ENCODE measurements at regions not wholly inside any gene's neighbourhood (a gene's known extent, or its start where the extent isn't known, plus 50 kb on each side); places are given as distances from the start of the nearest gene placed in this dataset.

- no peak for TF ChIP-seq CTCF (IDR thresholded peaks at IDR 0.05; ENCODE audit: low read depth, low read length)
- no peak overlapping the region for H3K4me3 ChIP-seq (ENCODE audit: low read depth, low read length)
- in situ Hi-C loops (cut with HindIII; ENCODE audit: low sequenced_read_pairs) = no loop called here
- DNase-seq (ENCODE audit: low read depth, low spot score) = no peak
Measured at GRCh38 chr11:45489281-45489905, 176.0 kb downstream of the CHST1 start.

GRCh38 chr11:45486461-45486860 lies 179.0 kb downstream of the CHST1 start:
- no peak for TF ChIP-seq CTCF (IDR thresholded peaks at IDR 0.05; ENCODE audit: low read depth, low read length)
- H3K4me3 ChIP-seq (ENCODE audit: low read depth, low read length) = no peak overlapping the region
- in situ Hi-C loops (cut with HindIII; ENCODE audit: low sequenced_read_pairs) = no loop called here
- no peak for DNase-seq (ENCODE audit: low read depth, low spot score)

- DNase-seq (ENCODE audit: low read depth, low spot score) = no peak
- no peak for TF ChIP-seq CTCF (IDR thresholded peaks at IDR 0.05; ENCODE audit: low read depth, low read length)
- H3K4me3 ChIP-seq (ENCODE audit: low read depth, low read length) = no peak overlapping the region
- in situ Hi-C loops (cut with HindIII; ENCODE audit: low sequenced_read_pairs) = no loop called here
Measured at GRCh38 chr11:45485070-45485707, 180.2 kb downstream of the CHST1 start.

- in situ Hi-C loops (cut with HindIII; ENCODE audit: low sequenced_read_pairs) = no loop called here
- DNase-seq (ENCODE audit: low read depth, low spot score) = no peak
- TF ChIP-seq CTCF (IDR thresholded peaks at IDR 0.05; ENCODE audit: low read depth, low read length) = no peak
- H3K4me3 ChIP-seq (ENCODE audit: low read depth, low read length) = no peak overlapping the region
Measured at GRCh38 chr11:45484326-45484883, 181.0 kb downstream of the CHST1 start.

GRCh38 chr11:45483416-45483815 lies 182.0 kb downstream of the CHST1 start:
- no peak overlapping the region for H3K4me3 ChIP-seq (ENCODE audit: low read depth, low read length)
- no peak for DNase-seq (ENCODE audit: low read depth, low spot score)
- in situ Hi-C loops (cut with HindIII; ENCODE audit: low sequenced_read_pairs) = no loop called here
- TF ChIP-seq CTCF (IDR thresholded peaks at IDR 0.05; ENCODE audit: low read depth, low read length) = no peak

- in situ Hi-C loops (cut with HindIII; ENCODE audit: low sequenced_read_pairs) = no loop called here
- no peak for TF ChIP-seq CTCF (IDR thresholded peaks at IDR 0.05; ENCODE audit: low read depth, low read length)
- no peak overlapping the region for H3K4me3 ChIP-seq (ENCODE audit: low read depth, low read length)
- no peak for DNase-seq (ENCODE audit: low read depth, low spot score)
Measured at GRCh38 chr11:45482331-45482730, 183.1 kb downstream of the CHST1 start.

Measured in astrocyte of the spinal cord (primary cell).